Heart left ventricle (tissue), 16 donors: ENCODE measurements at regions not wholly inside any gene's neighbourhood (a gene's known extent, or its start where the extent isn't known, plus 50 kb on each side); places are given as distances from the start of the nearest gene placed in this dataset.

ENCODE experiments used
- ATAC-seq, 4 donors: fragments of 200-7000 bp; cut with Tn5 transposase; one replicate each; pipeline ENCODE4 v1.9.1; 2020 to 2022; ENCODE audit warnings: moderate library complexity in 4 of 4, mild to moderate bottlenecking in 3 of 4, moderate number of reproducible peaks in 1 of 4
- DNase-seq, 5 donors: peaks; one replicate each; pipeline ENCODE4 v3.0.0-alpha.2; 2020
- H3K27ac ChIP-seq, 12 donors: fragments of 200-600 bp; sonication (generic) in 4 of 12; one replicate each; pipeline versions ENCODE4 v1.5.0 to v1.8.0; 2016 to 2022; ENCODE audit warnings: mild to moderate bottlenecking in 2 of 12
- H3K27me3 ChIP-seq, 9 donors: fragments of 200-600 bp; sonication (generic) in 2 of 9; one replicate each; pipeline versions ENCODE4 v1.5.1 to v1.8.0; 2016 to 2022; ENCODE audit warnings: mild to moderate bottlenecking in 3 of 9
- H3K36me3 ChIP-seq, 9 donors: fragments of 200-600 bp; sonication (generic) in 2 of 9; one replicate each; pipeline versions ENCODE4 v1.5.0 to v1.8.0; 2018 to 2022; ENCODE audit warnings: mild to moderate bottlenecking in 2 of 9
- H3K4me1 ChIP-seq, 12 donors: fragments of 200-600 bp; sonication (generic) in 4 of 12; one replicate each; pipeline versions ENCODE4 v1.5.0 to v1.8.0; 2016 to 2022; ENCODE audit warnings: mild to moderate bottlenecking in 3 of 12
- H3K4me3 ChIP-seq, 12 donors: fragments of 200-600 bp; sonication (generic) in 4 of 12; one replicate each; pipeline versions ENCODE4 v1.5.0 to v1.8.0; 2017 to 2022; ENCODE audit warnings: mild to moderate bottlenecking in 9 of 12, moderate library complexity in 4 of 12
- H3K9me3 ChIP-seq, 12 donors: fragments of 200-600 bp; sonication (generic) in 4 of 12; one replicate each; pipeline versions ENCODE4 v1.5.0 to v1.8.0; 2016 to 2022; ENCODE audit warnings: mild to moderate bottlenecking in 1 of 12
- CTCF ChIP-seq, 12 donors: fragments of 200-600 bp; sonication (generic) in 4 of 12; IDR thresholded peaks; one replicate each; pipeline versions ENCODE4 v1.5.0 to v1.8.0; 2018 to 2022; ENCODE audit warnings: antibody characterized with exemption in 12 of 12, mild to moderate bottlenecking in 5 of 12
- POLR2A ChIP-seq, 2 donors: fragments of 450-650 bp; IDR thresholded peaks; one replicate each; pipeline ENCODE4 v1.6.1; 2017; ENCODE audit warnings: antibody characterized with exemption in 2 of 2, mild to moderate bottlenecking in 2 of 2, moderate library complexity in 2 of 2
- WGBS, 4 donors: extraction: QIAGEN DNeasy Blood & Tissue Kit in 2 of 4; methylation state at CpG; one replicate each; pipeline versions ENCODE4 v1.1.5 to v1.1.7; 2013 to 2018; 5-methylcytosine and 5-hydroxymethylcytosine counted together
- intact Hi-C, 10 donors: fragments of 100-400 bp; cut with DNase I; formaldehyde crosslinking; loops; one replicate each; pipeline versions ENCODE4 v1.11.1 to v1.14.2; 2022
- donor health status: ischemic (EF 13 %, LVEDD 7.1; RV severe dilation, severe dysfunction).
- donor health status: healthy with polysubstance abuse.
- donor health status: DM: no; HTN: yes; CAD: no.
- donor health status: DM: no; HTN: no; CAD: no.
- donor health status: ischemic (EF 25% LVEDD 6.9; RV normal size, moderate dysfunction).
- donor health status: ischemic (EF 25% LVEDD 5.7; RV mildly dilated, moderate dysfunction).
- donor health status: healthy.
- donor health status: DM: yes; HTN: yes; CAD: no.
- donor health status: ischemic (EF 35%, LVEDD 5.7; RV mildly dilated, moderate dysfunction).
- donor health status: nonischemic (EF 11% LVEDD 7.7; RV severe dilation, severe dysfunction).
- donor health status: DM: yes; HTN: yes; CAD: no.
- donor health status: PGD.
- donor health status: ischemic (EF 29% LVEDD 5.4; RV normal size, mild dysfunction).
- donor health status: nonischemic (EF 23%, LVEDD 6.1; RV moderate dilation, normal function).

DNA sequence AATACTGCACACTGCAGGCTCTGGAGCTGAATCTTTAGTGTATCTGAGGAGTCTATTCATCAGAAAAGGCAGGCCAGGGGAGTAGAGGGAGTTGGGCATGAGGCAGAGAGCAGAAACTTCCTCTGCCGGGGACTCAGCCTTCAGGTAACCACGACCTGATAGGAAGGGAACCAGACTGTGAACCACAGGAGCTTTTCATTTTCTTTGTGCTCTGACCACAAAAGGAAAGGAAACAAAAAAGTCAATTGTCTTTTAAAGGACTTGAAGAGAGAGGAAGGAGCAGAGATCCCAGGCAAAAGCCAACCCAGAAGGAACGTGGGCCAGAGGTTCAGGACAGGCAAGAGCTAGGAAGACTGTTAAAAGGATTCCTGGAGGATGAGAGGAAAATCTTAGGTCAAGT lies 573.3 kb downstream of the EPHB1 start:
- Histone ChIP-seq H3K4me3 (no peak overlapping the region), H3K27me3 (peaks cover 0 to 2% (median 0%) of the 10 kb centered on the region in 9 donors), H3K36me3 (no peaks in the 10 kb centered on the region), H3K9me3 (no peaks in the 10 kb centered on the region), H3K27ac (no peak overlapping the region), H3K4me1 (no peaks in the 10 kb centered on the region)
- no peak for TF ChIP-seq CTCF (IDR thresholded peaks at IDR 0.05)
- TF ChIP-seq POLR2A (IDR thresholded peaks at IDR 0.05), result no peak
- 26 to 42% (median 36%) methylated on average over 3 of the region's 3 CpGs for WGBS, 4 donors
- ATAC-seq (no peak), DNase-seq (no peak)
- intact Hi-C loops, result no loop called here

DNA sequence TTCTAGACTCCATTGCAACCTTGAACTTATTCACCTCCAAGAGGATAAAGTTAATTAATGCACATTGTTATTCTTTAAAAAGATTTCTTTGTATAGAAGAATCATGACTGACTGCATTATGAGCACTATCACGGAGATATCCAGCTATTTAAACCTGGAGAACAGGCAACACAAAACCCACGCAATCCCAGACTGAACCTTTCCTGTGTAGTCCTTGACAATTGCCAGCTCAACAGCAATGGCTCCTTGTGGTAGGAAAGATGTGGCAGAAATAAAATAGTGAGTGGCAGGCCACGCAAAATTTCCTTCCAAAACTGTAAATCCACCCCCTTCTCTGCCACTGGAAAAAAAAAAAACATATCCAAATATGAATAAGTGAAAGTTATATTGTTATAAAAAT lies 573.7 kb downstream of the EPHB1 start:
- H3K27ac ChIP-seq, result no peak overlapping the region
- H3K27me3 ChIP-seq, result peaks cover 0 to 2% (median 0%) of the 10 kb centered on the region in 9 donors
- 68 to 75% (median 72%) methylated on average over 3 of the region's 3 CpGs for WGBS, 4 donors
- intact Hi-C loops, result no loop called here
- H3K36me3 ChIP-seq, result no peaks in the 10 kb centered on the region
- H3K9me3 ChIP-seq, result no peaks in the 10 kb centered on the region
- TF ChIP-seq CTCF (IDR thresholded peaks at IDR 0.05) (no peak), POLR2A (IDR thresholded peaks at IDR 0.05) (no peak)
- DNase-seq (no peak), ATAC-seq (no peak)
- no peaks in the 10 kb centered on the region for H3K4me1 ChIP-seq
- H3K4me3 ChIP-seq, result no peak overlapping the region

DNA sequence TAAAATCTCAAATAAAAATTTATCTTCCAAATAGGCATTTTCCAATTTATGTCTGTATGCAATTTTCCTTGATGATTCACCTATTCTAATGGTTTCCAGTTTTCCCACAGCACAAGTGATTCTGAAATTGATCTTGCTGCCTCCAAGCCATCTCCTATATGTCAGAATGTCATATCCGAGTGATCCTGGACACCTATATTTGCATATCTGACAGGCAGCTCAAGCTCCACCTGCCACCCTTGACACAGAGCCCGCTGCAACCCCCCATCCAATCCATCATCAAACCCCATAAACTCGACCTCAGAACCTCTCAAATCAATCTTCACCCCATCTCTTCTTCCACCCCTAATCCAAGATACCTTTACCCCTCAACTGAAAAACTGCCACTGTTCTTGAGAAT lies 579.5 kb downstream of the EPHB1 start:
- Histone ChIP-seq H3K36me3 (no peaks in the 10 kb centered on the region), H3K9me3 (no peaks in the 10 kb centered on the region), H3K27ac (no peak overlapping the region), H3K27me3 (no peaks in the 10 kb centered on the region), H3K4me3 (no peak overlapping the region), H3K4me1 (no peaks in the 10 kb centered on the region)
- no peak for DNase-seq
- intact Hi-C loops, result no loop called here
- TF ChIP-seq CTCF (IDR thresholded peaks at IDR 0.05) (no peak), POLR2A (IDR thresholded peaks at IDR 0.05) (no peak)
- no peak for ATAC-seq
- WGBS, 4 donors, result 64 to 74% (median 70%) methylated on average over 3 of the region's 3 CpGs

DNA sequence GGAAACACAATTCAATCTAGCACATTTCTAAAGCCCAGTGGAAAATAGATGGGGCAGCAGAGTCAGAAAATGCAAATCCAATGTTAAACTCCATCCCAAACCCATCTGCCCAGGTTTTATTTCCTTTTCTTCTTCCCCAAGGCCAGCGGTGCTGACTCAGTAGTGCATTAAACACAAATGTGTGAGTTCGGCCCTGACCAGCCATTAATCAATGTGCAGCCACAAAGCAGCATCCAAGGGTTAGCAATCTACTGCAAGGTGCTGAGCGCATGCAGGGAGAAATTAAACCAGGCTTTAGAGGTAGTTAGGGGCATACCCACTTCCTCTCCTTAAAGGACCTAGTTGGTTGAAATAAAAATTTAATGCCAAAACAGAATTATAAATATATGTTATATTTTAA lies 583.3 kb upstream of the PPP2R3A start:
- intact Hi-C loops, result no loop called here
- ATAC-seq, result no peak
- Histone ChIP-seq H3K9me3 (no peaks in the 10 kb centered on the region), H3K27ac (no peak overlapping the region), H3K4me3 (no peak overlapping the region), H3K36me3 (no peaks in the 10 kb centered on the region), H3K27me3 (peaks cover 0 to 6% (median 0%) of the 10 kb centered on the region in 9 donors), H3K4me1 (no peaks in the 10 kb centered on the region)
- WGBS, 4 donors, result 77 to 89% (median 84%) methylated on average over 3 of the region's 3 CpGs
- DNase-seq, result no peak
- TF ChIP-seq POLR2A (IDR thresholded peaks at IDR 0.05) (no peak), CTCF (IDR thresholded peaks at IDR 0.05) (no peak)
